Ureter (tissue), 1 donor: ENCODE measurements at regions not wholly inside any gene's neighbourhood (a gene's known extent, or its start where the extent isn't known, plus 50 kb on each side); places are given as distances from the start of the nearest gene placed in this dataset.
"Not testable (repeated sequence)": the region's sequence is repeated elsewhere in the genome, so short reads cannot be mapped to it uniquely, and the experiment has no call there.

Experiments
- DNase-seq: peaks from one replicate; pipeline ENCODE4 v3.0.0-alpha.2; 2020; ENCODE audit warnings: low spot score
- donor health status: DM: yes; HTN: yes; CAD: no.

GRCh38 chr1:220475608-220476007 lies 52.3 kb upstream of the MARK1 start:
- DNase-seq: not testable (repeated sequence)

GRCh38 chr1:220475141-220475540 lies 52.8 kb upstream of the MARK1 start:
- DNase-seq: not testable (repeated sequence)

GRCh38 chr1:220473440-220473839 lies 54.5 kb upstream of the MARK1 start:
- no peak for DNase-seq

- no peak for DNase-seq
Measured at GRCh38 chr1:220462752-220463151, 65.2 kb upstream of the MARK1 start.

- DNase-seq: no peak
Measured at GRCh38 chr1:220458936-220459335, 69.0 kb upstream of the MARK1 start.

GRCh38 chr1:220457957-220458609 lies 69.9 kb upstream of the MARK1 start:
- no peak for DNase-seq

GRCh38 chr1:220455559-220455958 lies 72.4 kb upstream of the MARK1 start:
- DNase-seq: no peak

- no peak for DNase-seq
Measured at GRCh38 chr1:220454155-220454777, 73.7 kb upstream of the MARK1 start.

GRCh38 chr1:220453371-220453770 lies 74.6 kb upstream of the MARK1 start:
- no peak for DNase-seq

GRCh38 chr1:220451532-220451931 lies 76.4 kb upstream of the MARK1 start:
- no peak for DNase-seq

GRCh38 chr1:220450927-220451326 lies 77.0 kb upstream of the MARK1 start:
- no peak for DNase-seq

- no peak for DNase-seq
Measured at GRCh38 chr1:220448217-220448616, 79.7 kb upstream of the MARK1 start.

GRCh38 chr1:220444586-220444985 lies 83.3 kb upstream of the MARK1 start:
- DNase-seq: not testable (repeated sequence)

GRCh38 chr1:220441211-220441610 lies 86.7 kb upstream of the MARK1 start:
- DNase-seq: no peak

- DNase-seq: no peak
Measured at GRCh38 chr1:220438741-220439140, 89.2 kb upstream of the MARK1 start.

GRCh38 chr1:220432408-220432807 lies 95.5 kb upstream of the MARK1 start:
- DNase-seq: no peak

- DNase-seq: peak; percentile 59
Measured at GRCh38 chr1:220431554-220432239, 96.2 kb upstream of the MARK1 start.

GRCh38 chr1:220430586-220430985 lies 97.3 kb upstream of the MARK1 start:
- no peak for DNase-seq

GRCh38 chr1:220430059-220430458 lies 97.9 kb upstream of the MARK1 start:
- DNase-seq: no peak

- no peak for DNase-seq
Measured at GRCh38 chr1:220426989-220427388, 100.9 kb upstream of the MARK1 start.

- no peak for DNase-seq
Measured at GRCh38 chr1:220425852-220426251, 102.1 kb upstream of the MARK1 start.

GRCh38 chr1:220421508-220421907 lies 106.4 kb upstream of the MARK1 start:
- DNase-seq: no peak

GRCh38 chr1:220420726-220421125 lies 107.2 kb upstream of the MARK1 start:
- DNase-seq: no peak
